HCT116 (cell line): ENCODE measurements at regions not wholly inside any gene's neighbourhood (a gene's known extent, or its start where the extent isn't known, plus 50 kb on each side); places are given as distances from the start of the nearest gene placed in this dataset.

Source experiments
- ATAC-seq: fragments of 200-7000 bp; cut with Tn5 transposase; 2 replicates; pipeline ENCODE4 v1.9.1; 2020; ENCODE audit warnings: mild to moderate bottlenecking, moderate library complexity
- BruUV-seq: library from RNA; stranded (reverse); fragments of 400-500 nt; replicated peaks from 2 replicates; lab custom pipeline; 2021; lab: Mats Ljungman, UMichigan
- CTCF ChIA-PET: fragments of 300-600 bp; sonication (Branson Sonifier 250); formaldehyde crosslinking; loops from one replicate; lab custom pipeline; 2021; ENCODE audit warnings: antibody characterized with exemption; lab: Charles Lee
- POLR2A ChIA-PET: fragments of 300-600, 350-600 bp; sonication (Branson Sonifier 250); formaldehyde crosslinking; loops from one replicate; lab custom pipeline; 2021; ENCODE audit warnings: antibody characterized with exemption; lab: Charles Lee
- RAD21 ChIA-PET, 2 experiments: fragments of 300-600 bp; sonication (Branson Sonifier 250); formaldehyde crosslinking; loops; one replicate each; lab custom pipeline; 2023; ENCODE audit warnings: low total read pairs in 2 of 2; ENCODE audit not compliant: uncharacterized antibody in 2 of 2, unreplicated experiment in 2 of 2, low non-redundant PET in 1 of 2; lab: Charles Lee
- DNase-seq: peaks from one replicate; pipeline ENCODE4 v3.0.0-alpha.2; 2010; ENCODE audit warnings: low read depth, low spot score
- H2AFZ ChIP-seq: fragments of 200-600 bp; shearing (Covaris generic), sonication (generic); 2 replicates; pipeline ENCODE4 v1.6.1; 2017; ENCODE audit warnings: low read depth, mixed run types, mixed read lengths, antibody characterized with exemption, low read length; ENCODE audit not compliant: poor library complexity, severe bottlenecking
- H3K27ac ChIP-seq: 2 replicates; pipeline ENCODE4 v1.5.1; 2012; ENCODE audit warnings: low read depth, low read length
- H3K27me3 ChIP-seq: fragments of 200-600 bp; sonication (generic); 2 replicates; pipeline ENCODE4 v1.6.1; 2016; ENCODE audit warnings: mixed run types, low read length, mixed read lengths; ENCODE audit not compliant: insufficient read depth
- H3K36me3 ChIP-seq, 2 experiments: fragments of 200-500 bp in 1 of 2; fragments of 200-600 bp in 1 of 2; sonication (Bioruptor generic) in 1 of 2; sonication (generic) in 1 of 2; 2 replicates each; pipeline versions ENCODE4 v1.5.1 to v1.6.1; 2014 to 2016; ENCODE audit warnings: low read length in 2 of 2, inconsistent platforms in 1 of 2, mixed read lengths in 1 of 2, mixed run types in 1 of 2; ENCODE audit not compliant: insufficient read depth in 2 of 2, control insufficient read depth in 1 of 2
- H3K4me1 ChIP-seq, 2 experiments: fragments of 200-600 bp in 1 of 2; sonication (generic) in 1 of 2; 2 replicates each; pipeline versions ENCODE4 v1.5.1 to v1.6.1; 2012 to 2017; ENCODE audit warnings: low read length in 2 of 2, inconsistent platforms in 1 of 2, mild to moderate bottlenecking in 1 of 2, mixed read lengths in 1 of 2, mixed run types in 1 of 2, moderate library complexity in 1 of 2; ENCODE audit not compliant: insufficient read depth in 2 of 2, control insufficient read depth in 1 of 2
- H3K4me2 ChIP-seq: fragments of 200-600 bp; sonication (generic); 2 replicates; pipeline ENCODE4 v1.6.1; 2017; ENCODE audit warnings: mixed run types, low read length, mixed read lengths
- H3K4me3 ChIP-seq, 2 experiments: fragments of 200-600 bp in 1 of 2; sonication (generic) in 1 of 2; replicated peaks in 1 of 2; 2 replicates each; pipeline ENCODE4 v1.5.1; 2011 to 2016; ENCODE audit warnings: low read length in 2 of 2, control low read depth in 1 of 2, low read depth in 1 of 2, mild to moderate bottlenecking in 1 of 2, mixed read lengths in 1 of 2, mixed run types in 1 of 2
- H3K79me2 ChIP-seq: fragments of 200-600 bp; sonication (generic); 2 replicates; pipeline ENCODE4 v1.6.1; 2017; ENCODE audit warnings: mild to moderate bottlenecking, mixed run types, low read length, moderate library complexity, mixed read lengths; ENCODE audit not compliant: insufficient read depth
- H3K9ac ChIP-seq: fragments of 200-600 bp; sonication (generic); 2 replicates; pipeline ENCODE4 v1.6.1; 2016; ENCODE audit warnings: low read length, mixed read lengths
- H3K9me2 ChIP-seq: fragments of 200-600 bp; sonication (generic), shearing (Covaris generic); 2 replicates; pipeline ENCODE4 v1.6.1; 2017; ENCODE audit warnings: mixed run types, mild to moderate bottlenecking, moderate library complexity; ENCODE audit not compliant: insufficient read depth
- H3K9me3 ChIP-seq, 2 experiments: fragments of 200-500 bp in 1 of 2; fragments of 200-600 bp in 1 of 2; sonication (Bioruptor generic) in 1 of 2; sonication (generic) in 1 of 2; 2 replicates each; pipeline ENCODE4 v1.6.1; 2014 to 2017; ENCODE audit warnings: low read length in 2 of 2, mixed read lengths in 2 of 2, inconsistent platforms in 1 of 2, low read depth in 1 of 2, mild to moderate bottlenecking in 1 of 2, mixed run types in 1 of 2, moderate library complexity in 1 of 2; ENCODE audit not compliant: control insufficient read depth in 1 of 2, insufficient read depth in 1 of 2
- H4K20me1 ChIP-seq: fragments of 200-600 bp; sonication (generic), shearing (Covaris generic); 2 replicates; pipeline ENCODE4 v1.6.1; 2017; ENCODE audit warnings: mixed run types, mild to moderate bottlenecking, moderate library complexity; ENCODE audit not compliant: insufficient read depth
- CBX3 ChIP-seq: IDR thresholded peaks from 2 replicates; pipeline ENCODE4 v1.6.1; 2012; ENCODE audit warnings: low read depth
- CEBPB ChIP-seq: IDR thresholded peaks from 2 replicates; pipeline ENCODE4 v1.6.1; 2012; ENCODE audit warnings: low read depth
- EGR1 ChIP-seq: IDR thresholded peaks from 2 replicates; pipeline ENCODE4 v1.6.1; 2012; ENCODE audit warnings: low read depth
- ELF1 ChIP-seq: IDR thresholded peaks from 2 replicates; pipeline ENCODE4 v1.6.1; 2012; ENCODE audit warnings: low read depth, borderline replicate concordance
- EZH2 ChIP-seq: fragments of 200-600 bp; sonication (generic); IDR thresholded peaks from 2 replicates; pipeline ENCODE4 v1.6.1; 2017; ENCODE audit warnings: antibody characterized with exemption, mixed run types
- EZH2phosphoT487 ChIP-seq: fragments of 200-600 bp; IDR thresholded peaks from 2 replicates; pipeline ENCODE4 v1.6.1; 2018; ENCODE audit warnings: antibody characterized with exemption, borderline replicate concordance
- FOSL1 ChIP-seq: IDR thresholded peaks from 2 replicates; pipeline ENCODE4 v1.6.1; 2012; ENCODE audit warnings: low read depth
- POLR2A ChIP-seq: IDR thresholded peaks from 2 replicates; pipeline ENCODE4 v1.7.0; 2011; ENCODE audit warnings: borderline replicate concordance; ENCODE audit not compliant: insufficient read depth, insufficient read length; ENCODE audit errors: extremely low read depth
- RAD21 ChIP-seq: IDR thresholded peaks from 2 replicates; pipeline ENCODE4 v1.6.1; 2012; ENCODE audit warnings: low read depth, mild to moderate bottlenecking
- REST ChIP-seq: IDR thresholded peaks from 2 replicates; pipeline ENCODE4 v1.6.1; 2012; ENCODE audit warnings: low read depth
- SIN3A ChIP-seq: IDR thresholded peaks from 2 replicates; pipeline ENCODE4 v1.6.1; 2012; ENCODE audit warnings: low read depth
- SP1 ChIP-seq: IDR thresholded peaks from 2 replicates; pipeline ENCODE4 v1.6.1; 2012; ENCODE audit warnings: low read depth
- SRF ChIP-seq: IDR thresholded peaks from 2 replicates; pipeline ENCODE4 v1.6.1; 2012; ENCODE audit warnings: low read depth
- TCF7L2 ChIP-seq: IDR thresholded peaks from 2 replicates; pipeline ENCODE4 v1.7.0; 2011; ENCODE audit warnings: borderline replicate concordance, inconsistent platforms; ENCODE audit not compliant: insufficient read depth, insufficient read length; ENCODE audit errors: extremely low read depth
- ZNF274 ChIP-seq: fragments of 200-500 bp; sonication (Bioruptor generic); IDR thresholded peaks from 2 replicates; pipeline ENCODE4 v1.6.1; 2014; ENCODE audit warnings: mild to moderate bottlenecking, low read depth, low read length, inconsistent platforms
- intact Hi-C: fragments of 100-400 bp; cut with micrococcal nuclease; formaldehyde crosslinking; loops from 2 replicates; pipeline ENCODE4 v1.10.0; 2022
- TF ChIP-seq, protein P1 (sequence below): IDR thresholded peaks from 2 replicates; pipeline ENCODE4 v1.6.1; 2012
- TF ChIP-seq, protein P2 (sequence below): IDR thresholded peaks from 2 replicates; pipeline ENCODE4 v1.6.1; 2011; ENCODE audit warnings: mild to moderate bottlenecking, low read length, moderate library complexity; ENCODE audit not compliant: insufficient replicate concordance; ENCODE audit errors: extremely low read depth
- TF ChIP-seq, protein P3 (sequence below), 3 experiments: fragments of 200-600 bp in 1 of 3; sonication (generic) in 1 of 3; IDR thresholded peaks in 2 of 3; conservative IDR thresholded peaks in 1 of 3; 2 replicates each; pipeline ENCODE4 v1.5.1; 2012 to 2017; ENCODE audit warnings: low read depth in 2 of 3, low read length in 2 of 3, antibody characterized with exemption in 1 of 3, borderline replicate concordance in 1 of 3, control low read depth in 1 of 3, mild to moderate bottlenecking in 1 of 3, mixed read lengths in 1 of 3, mixed run types in 1 of 3, moderate library complexity in 1 of 3; ENCODE audit not compliant: insufficient read depth in 1 of 3
- TF ChIP-seq, protein P4 (sequence below): IDR thresholded peaks from 2 replicates; pipeline ENCODE4 v1.6.1; 2012

DNA sequence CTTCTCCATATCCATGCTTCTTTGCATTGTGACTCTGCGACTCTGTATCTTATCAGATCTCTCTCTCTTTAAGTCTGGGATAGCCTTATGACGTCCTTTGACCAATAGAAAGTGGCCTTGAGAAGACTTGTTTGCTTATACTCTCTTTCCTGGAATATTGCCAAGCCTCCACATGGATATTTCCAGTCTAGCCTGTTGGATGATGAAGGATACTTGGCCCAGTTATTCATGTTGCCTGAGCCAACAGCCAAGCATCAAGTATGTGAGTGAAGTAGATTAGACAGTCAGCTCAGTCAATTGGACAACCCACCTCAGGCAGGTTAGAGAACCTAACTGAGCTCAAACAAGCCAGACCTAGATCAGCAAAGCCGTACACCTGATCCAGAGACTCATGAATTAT is 864.2 kb upstream of the MGAT4C start:
- DNase-seq (no peak), ATAC-seq (no peak)
- H3K79me2 ChIP-seq, result no peaks in the 10 kb centered on the region
- no peak overlapping the region for H3K4me3 ChIP-seq
- ChIA-PET RAD21 (no interaction called here), CTCF (no interaction called here), POLR2A (no interaction called here)
- H3K9me3 ChIP-seq, result no peaks in the 10 kb centered on the region
- no peaks in the 10 kb centered on the region for H3K36me3 ChIP-seq
- no peaks in the 10 kb centered on the region for H3K9me2 ChIP-seq
- intact Hi-C loops, result no loop called here
- H3K4me2 ChIP-seq, result no peak overlapping the region
- no peak overlapping the region for H3K9ac ChIP-seq
- H3K27me3 ChIP-seq, result no peaks in the 10 kb centered on the region
- H4K20me1 ChIP-seq, result no peaks in the 10 kb centered on the region
- H3K27ac ChIP-seq, result no peak overlapping the region
- BruUV-seq, result no TSS peak
- H2AFZ ChIP-seq, result no peak overlapping the region
- H3K4me1 ChIP-seq, result no peaks in the 10 kb centered on the region
- TF ChIP-seq CEBPB (no peak), SIN3A (no peak), CBX3 (no peak), TCF7L2 (no peak), ELF1 (no peak), ZNF274 (no peak), REST (no peak), SRF (no peak), SP1 (no peak), POLR2A (no peak), EGR1 (no peak), FOSL1 (no peak), RAD21 (no peak), EZH2phosphoT487 (no peak), EZH2 (no peak)
- TF ChIP-seq, protein P1, sequence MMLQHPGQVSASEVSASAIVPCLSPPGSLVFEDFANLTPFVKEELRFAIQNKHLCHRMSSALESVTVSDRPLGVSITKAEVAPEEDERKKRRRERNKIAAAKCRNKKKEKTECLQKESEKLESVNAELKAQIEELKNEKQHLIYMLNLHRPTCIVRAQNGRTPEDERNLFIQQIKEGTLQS, result no peak
- TF ChIP-seq, protein P2, sequence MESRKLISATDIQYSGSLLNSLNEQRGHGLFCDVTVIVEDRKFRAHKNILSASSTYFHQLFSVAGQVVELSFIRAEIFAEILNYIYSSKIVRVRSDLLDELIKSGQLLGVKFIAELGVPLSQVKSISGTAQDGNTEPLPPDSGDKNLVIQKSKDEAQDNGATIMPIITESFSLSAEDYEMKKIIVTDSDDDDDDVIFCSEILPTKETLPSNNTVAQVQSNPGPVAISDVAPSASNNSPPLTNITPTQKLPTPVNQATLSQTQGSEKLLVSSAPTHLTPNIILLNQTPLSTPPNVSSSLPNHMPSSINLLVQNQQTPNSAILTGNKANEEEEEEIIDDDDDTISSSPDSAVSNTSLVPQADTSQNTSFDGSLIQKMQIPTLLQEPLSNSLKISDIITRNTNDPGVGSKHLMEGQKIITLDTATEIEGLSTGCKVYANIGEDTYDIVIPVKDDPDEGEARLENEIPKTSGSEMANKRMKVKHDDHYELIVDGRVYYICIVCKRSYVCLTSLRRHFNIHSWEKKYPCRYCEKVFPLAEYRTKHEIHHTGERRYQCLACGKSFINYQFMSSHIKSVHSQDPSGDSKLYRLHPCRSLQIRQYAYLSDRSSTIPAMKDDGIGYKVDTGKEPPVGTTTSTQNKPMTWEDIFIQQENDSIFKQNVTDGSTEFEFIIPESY, result no peak
- TF ChIP-seq, protein P3, sequence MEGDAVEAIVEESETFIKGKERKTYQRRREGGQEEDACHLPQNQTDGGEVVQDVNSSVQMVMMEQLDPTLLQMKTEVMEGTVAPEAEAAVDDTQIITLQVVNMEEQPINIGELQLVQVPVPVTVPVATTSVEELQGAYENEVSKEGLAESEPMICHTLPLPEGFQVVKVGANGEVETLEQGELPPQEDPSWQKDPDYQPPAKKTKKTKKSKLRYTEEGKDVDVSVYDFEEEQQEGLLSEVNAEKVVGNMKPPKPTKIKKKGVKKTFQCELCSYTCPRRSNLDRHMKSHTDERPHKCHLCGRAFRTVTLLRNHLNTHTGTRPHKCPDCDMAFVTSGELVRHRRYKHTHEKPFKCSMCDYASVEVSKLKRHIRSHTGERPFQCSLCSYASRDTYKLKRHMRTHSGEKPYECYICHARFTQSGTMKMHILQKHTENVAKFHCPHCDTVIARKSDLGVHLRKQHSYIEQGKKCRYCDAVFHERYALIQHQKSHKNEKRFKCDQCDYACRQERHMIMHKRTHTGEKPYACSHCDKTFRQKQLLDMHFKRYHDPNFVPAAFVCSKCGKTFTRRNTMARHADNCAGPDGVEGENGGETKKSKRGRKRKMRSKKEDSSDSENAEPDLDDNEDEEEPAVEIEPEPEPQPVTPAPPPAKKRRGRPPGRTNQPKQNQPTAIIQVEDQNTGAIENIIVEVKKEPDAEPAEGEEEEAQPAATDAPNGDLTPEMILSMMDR (IDR thresholded peaks at IDR 0.05 in 2 of 3, conservative IDR thresholded peaks at IDR 0.05 in 1 of 3; ENCODE audit: borderline replicate concordance in 1 of 3, insufficient read depth in 1 of 3, low read depth in 2 of 3, low read length in 2 of 3), result no peak
- TF ChIP-seq, protein P4, sequence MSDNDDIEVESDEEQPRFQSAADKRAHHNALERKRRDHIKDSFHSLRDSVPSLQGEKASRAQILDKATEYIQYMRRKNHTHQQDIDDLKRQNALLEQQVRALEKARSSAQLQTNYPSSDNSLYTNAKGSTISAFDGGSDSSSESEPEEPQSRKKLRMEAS, result no peak
